ENCODE measurements at regions not wholly inside any gene's neighbourhood (a gene's known extent, or its start where the extent isn't known, plus 50 kb on each side); places are given as distances from the start of the nearest gene placed in this dataset.

DNA sequence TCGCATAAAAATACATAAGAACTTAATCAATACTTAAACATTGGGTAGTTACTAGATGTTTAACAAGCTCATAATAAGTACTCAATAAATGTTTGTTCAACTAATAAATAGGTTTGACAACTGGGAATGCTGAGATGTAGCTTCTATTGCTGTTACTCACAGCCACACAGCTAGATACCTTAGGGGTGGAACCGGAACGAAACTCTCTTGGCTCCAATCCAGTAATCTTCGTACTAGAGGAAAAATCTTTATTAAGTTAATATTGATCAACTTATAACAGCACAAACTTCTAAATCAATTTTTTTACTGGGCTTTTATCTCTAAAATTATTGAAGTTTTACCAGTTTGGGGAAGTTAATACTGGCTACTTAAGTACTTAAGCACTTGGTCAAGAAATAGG lies 247.8 kb downstream of the PAX3 start:
- TF ChIP-seq POLR2A (IDR thresholded peaks at IDR 0.05; ENCODE audit: low read length) = no peak
- TF ChIP-seq GATA1 (IDR thresholded peaks at IDR 0.05; ENCODE audit: low read depth, low read length) = no peak

All from erythroblast (primary cell).